ENCODE measurements at regions not wholly inside any gene's neighbourhood (a gene's known extent, or its start where the extent isn't known, plus 50 kb on each side); places are given as distances from the start of the nearest gene placed in this dataset.

DNA sequence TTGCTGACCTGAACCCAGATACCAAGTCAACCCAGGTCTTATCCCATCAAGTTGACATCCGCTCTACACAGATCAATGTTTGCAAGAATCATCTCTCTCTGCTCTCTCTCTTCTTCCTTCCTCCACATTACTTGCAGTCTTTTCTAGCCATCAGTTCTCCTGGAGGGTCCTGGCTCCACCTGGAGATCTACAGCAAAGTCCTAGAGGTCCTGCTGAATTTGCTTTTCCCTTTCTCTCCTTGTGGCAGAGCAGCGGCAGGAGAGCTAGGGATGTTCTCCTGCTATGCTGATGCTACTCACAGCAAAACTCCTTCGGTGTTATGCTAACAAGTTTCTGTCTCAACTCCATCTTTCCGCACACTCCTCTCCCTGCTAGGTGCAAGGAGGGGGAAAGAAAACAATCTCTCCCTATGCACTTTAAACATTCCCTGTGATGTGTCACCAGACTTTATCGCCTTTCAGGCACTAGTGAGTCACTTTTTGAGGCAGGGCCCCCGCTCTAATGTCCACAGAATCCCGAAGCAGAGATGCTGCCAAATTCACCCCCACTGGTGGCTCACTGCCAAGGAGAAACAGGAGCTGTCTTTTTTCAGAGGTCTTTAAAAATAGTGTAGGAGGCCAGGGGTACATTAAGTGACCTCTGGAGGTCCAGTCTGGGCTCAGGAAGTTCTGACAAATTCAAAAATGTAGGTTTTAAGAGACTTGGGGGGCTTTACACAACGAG lies 62.6 kb downstream of the FAM50B start (continued):
- TF ChIP-seq, protein P1, sequence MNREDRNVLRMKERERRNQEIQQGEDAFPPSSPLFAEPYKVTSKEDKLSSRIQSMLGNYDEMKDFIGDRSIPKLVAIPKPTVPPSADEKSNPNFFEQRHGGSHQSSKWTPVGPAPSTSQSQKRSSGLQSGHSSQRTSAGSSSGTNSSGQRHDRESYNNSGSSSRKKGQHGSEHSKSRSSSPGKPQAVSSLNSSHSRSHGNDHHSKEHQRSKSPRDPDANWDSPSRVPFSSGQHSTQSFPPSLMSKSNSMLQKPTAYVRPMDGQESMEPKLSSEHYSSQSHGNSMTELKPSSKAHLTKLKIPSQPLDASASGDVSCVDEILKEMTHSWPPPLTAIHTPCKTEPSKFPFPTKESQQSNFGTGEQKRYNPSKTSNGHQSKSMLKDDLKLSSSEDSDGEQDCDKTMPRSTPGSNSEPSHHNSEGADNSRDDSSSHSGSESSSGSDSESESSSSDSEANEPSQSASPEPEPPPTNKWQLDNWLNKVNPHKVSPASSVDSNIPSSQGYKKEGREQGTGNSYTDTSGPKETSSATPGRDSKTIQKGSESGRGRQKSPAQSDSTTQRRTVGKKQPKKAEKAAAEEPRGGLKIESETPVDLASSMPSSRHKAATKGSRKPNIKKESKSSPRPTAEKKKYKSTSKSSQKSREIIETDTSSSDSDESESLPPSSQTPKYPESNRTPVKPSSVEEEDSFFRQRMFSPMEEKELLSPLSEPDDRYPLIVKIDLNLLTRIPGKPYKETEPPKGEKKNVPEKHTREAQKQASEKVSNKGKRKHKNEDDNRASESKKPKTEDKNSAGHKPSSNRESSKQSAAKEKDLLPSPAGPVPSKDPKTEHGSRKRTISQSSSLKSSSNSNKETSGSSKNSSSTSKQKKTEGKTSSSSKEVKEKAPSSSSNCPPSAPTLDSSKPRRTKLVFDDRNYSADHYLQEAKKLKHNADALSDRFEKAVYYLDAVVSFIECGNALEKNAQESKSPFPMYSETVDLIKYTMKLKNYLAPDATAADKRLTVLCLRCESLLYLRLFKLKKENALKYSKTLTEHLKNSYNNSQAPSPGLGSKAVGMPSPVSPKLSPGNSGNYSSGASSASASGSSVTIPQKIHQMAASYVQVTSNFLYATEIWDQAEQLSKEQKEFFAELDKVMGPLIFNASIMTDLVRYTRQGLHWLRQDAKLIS (CRISPR knock-in tag; IDR thresholded peaks at IDR 0.05) = 0 out of 2 replicates have a peak, but pooled peaks have one; percentile 64
- TF ChIP-seq ESRRA (IDR thresholded peaks at IDR 0.05; ENCODE audit: borderline replicate concordance, low read depth) (no peak), MECOM (CRISPR knock-in tag; IDR thresholded peaks at IDR 0.05) (no peak), ZNF23 (CRISPR knock-in tag; IDR thresholded peaks at IDR 0.05) (no peak), SNRNP70 (optimal IDR thresholded peaks at IDR 0.05; ENCODE audit: low read depth, low read length) (no peak), NR1H2 (CRISPR knock-in tag; IDR thresholded peaks at IDR 0.05) (no peak), STAT5A (IDR thresholded peaks at IDR 0.05; ENCODE audit: borderline replicate concordance, low read length) (peak; percentile 32; the same call in 1 of the 2 replicates), FOXJ2 (tag; IDR thresholded peaks at IDR 0.05) (no peak), RCOR1 (IDR thresholded peaks at IDR 0.05; ENCODE audit: borderline replicate concordance in 1 of 2, low read depth in 2 of 2, low read length in 2 of 2) (peak in 1 of 2 experiments; percentile 82; a peak in 2 of 4 replicates), NBN (IDR thresholded peaks at IDR 0.05; ENCODE audit: low read depth) (0 out of 2 replicates have a peak, but pooled peaks have one; percentile 30), SAFB2 (IDR thresholded peaks at IDR 0.05; ENCODE audit: borderline replicate concordance, low read depth, low read length, severe bottlenecking) (no peak)
- TF ChIP-seq, protein P2, sequence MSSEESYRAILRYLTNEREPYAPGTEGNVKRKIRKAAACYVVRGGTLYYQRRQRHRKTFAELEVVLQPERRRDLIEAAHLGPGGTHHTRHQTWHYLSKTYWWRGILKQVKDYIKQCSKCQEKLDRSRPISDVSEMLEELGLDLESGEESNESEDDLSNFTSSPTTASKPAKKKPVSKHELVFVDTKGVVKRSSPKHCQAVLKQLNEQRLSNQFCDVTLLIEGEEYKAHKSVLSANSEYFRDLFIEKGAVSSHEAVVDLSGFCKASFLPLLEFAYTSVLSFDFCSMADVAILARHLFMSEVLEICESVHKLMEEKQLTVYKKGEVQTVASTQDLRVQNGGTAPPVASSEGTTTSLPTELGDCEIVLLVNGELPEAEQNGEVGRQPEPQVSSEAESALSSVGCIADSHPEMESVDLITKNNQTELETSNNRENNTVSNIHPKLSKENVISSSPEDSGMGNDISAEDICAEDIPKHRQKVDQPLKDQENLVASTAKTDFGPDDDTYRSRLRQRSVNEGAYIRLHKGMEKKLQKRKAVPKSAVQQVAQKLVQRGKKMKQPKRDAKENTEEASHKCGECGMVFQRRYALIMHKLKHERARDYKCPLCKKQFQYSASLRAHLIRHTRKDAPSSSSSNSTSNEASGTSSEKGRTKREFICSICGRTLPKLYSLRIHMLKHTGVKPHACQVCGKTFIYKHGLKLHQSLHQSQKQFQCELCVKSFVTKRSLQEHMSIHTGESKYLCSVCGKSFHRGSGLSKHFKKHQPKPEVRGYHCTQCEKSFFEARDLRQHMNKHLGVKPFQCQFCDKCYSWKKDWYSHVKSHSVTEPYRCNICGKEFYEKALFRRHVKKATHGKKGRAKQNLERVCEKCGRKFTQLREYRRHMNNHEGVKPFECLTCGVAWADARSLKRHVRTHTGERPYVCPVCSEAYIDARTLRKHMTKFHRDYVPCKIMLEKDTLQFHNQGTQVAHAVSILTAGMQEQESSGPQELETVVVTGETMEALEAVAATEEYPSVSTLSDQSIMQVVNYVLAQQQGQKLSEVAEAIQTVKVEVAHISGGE (CRISPR knock-in tag; IDR thresholded peaks at IDR 0.05) = no peak
- TF ChIP-seq, protein P3, sequence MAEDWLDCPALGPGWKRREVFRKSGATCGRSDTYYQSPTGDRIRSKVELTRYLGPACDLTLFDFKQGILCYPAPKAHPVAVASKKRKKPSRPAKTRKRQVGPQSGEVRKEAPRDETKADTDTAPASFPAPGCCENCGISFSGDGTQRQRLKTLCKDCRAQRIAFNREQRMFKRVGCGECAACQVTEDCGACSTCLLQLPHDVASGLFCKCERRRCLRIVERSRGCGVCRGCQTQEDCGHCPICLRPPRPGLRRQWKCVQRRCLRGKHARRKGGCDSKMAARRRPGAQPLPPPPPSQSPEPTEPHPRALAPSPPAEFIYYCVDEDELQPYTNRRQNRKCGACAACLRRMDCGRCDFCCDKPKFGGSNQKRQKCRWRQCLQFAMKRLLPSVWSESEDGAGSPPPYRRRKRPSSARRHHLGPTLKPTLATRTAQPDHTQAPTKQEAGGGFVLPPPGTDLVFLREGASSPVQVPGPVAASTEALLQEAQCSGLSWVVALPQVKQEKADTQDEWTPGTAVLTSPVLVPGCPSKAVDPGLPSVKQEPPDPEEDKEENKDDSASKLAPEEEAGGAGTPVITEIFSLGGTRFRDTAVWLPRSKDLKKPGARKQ (CRISPR knock-in tag; IDR thresholded peaks at IDR 0.05) = no peak
- TF ChIP-seq, protein P4, sequence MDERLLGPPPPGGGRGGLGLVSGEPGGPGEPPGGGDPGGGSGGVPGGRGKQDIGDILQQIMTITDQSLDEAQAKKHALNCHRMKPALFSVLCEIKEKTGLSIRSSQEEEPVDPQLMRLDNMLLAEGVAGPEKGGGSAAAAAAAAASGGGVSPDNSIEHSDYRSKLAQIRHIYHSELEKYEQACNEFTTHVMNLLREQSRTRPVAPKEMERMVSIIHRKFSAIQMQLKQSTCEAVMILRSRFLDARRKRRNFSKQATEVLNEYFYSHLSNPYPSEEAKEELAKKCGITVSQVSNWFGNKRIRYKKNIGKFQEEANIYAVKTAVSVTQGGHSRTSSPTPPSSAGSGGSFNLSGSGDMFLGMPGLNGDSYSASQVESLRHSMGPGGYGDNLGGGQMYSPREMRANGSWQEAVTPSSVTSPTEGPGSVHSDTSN (CRISPR knock-in tag; IDR thresholded peaks at IDR 0.05; ENCODE audit: low read depth) = no peak
- TF ChIP-seq, protein P4 (tag; conservative IDR thresholded peaks at IDR 0.05; ENCODE audit: low read depth) = no peak
